RCC 7860 (cell line): ENCODE measurements at regions not wholly inside any gene's neighbourhood (a gene's known extent, or its start where the extent isn't known, plus 50 kb on each side); places are given as distances from the start of the nearest gene placed in this dataset.

Experiments
- DNase-seq: peaks from one replicate; pipeline ENCODE4 v3.0.0-alpha.2; 2015; ENCODE audit warnings: low spot score
- FAIRE-seq: peaks from 2 replicates; lab custom pipeline; 2012; peaks lifted over from hg19 to GRCh38; lab: Jason Lieb, UNC

DNA sequence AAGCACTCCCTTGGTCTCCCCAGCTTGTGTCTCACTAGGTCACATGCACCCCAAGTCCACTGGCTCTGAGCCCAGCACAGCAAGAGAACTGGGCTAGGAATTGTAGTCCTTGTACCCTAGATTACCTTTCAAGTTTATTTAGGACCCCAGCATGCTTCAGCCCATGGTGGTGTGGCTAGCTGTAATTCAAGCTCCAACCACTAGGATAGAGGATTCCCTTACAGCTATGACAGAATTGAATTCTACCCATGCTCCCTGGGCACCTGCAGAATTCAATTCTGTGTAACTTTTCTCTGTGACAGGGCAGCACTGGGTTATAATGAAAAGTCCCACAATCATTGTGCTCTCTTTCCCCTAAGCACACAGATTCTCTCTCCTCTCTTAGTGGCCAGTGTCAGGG is 253.8 kb upstream of the DMD start:
- no peak for FAIRE-seq

DNA sequence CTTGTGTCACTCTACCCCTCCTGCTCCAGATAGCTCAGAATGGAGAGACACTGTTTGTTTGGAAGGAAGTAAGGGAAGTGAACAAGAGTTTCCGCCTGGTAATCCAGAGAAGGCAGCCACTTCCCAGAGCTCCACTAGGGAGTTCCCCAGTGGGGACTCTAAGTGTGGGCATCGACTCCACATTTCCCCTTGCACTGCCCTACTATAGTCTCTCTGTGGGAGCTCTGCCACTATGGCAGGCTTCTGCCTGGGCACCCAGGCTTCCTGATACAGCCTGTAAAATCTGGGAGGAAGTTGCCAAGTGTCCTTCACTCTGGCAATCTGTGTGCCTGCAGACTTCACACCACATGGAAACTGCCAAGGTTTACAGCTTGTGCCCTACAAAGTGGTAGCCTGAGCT is 245.8 kb upstream of the DMD start:
- DNase-seq (no peak), FAIRE-seq (no peak)

More for the DNA sequence above, 253.8 kb upstream of the DMD start:
- DNase-seq, result no peak

DNA sequence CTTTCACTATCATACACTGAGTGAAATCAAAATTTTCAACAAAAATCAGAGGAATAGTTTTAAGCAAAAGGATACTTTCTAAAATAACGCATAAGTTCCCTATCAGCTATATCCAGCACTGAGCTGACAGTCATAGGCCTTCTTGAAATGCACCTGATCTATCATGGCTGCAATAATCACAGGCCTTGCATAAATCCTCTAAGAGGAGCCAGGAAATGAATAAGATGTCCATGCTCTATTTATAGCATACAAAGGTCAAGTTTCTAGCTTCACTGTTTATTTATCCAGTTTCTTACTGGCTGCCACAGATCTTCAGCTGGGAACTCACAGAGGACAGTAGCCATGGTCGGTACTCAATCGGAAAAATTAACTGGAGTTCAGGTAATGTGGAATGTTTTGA is 235.9 kb upstream of the DMD start:
- no peak for FAIRE-seq

DNA sequence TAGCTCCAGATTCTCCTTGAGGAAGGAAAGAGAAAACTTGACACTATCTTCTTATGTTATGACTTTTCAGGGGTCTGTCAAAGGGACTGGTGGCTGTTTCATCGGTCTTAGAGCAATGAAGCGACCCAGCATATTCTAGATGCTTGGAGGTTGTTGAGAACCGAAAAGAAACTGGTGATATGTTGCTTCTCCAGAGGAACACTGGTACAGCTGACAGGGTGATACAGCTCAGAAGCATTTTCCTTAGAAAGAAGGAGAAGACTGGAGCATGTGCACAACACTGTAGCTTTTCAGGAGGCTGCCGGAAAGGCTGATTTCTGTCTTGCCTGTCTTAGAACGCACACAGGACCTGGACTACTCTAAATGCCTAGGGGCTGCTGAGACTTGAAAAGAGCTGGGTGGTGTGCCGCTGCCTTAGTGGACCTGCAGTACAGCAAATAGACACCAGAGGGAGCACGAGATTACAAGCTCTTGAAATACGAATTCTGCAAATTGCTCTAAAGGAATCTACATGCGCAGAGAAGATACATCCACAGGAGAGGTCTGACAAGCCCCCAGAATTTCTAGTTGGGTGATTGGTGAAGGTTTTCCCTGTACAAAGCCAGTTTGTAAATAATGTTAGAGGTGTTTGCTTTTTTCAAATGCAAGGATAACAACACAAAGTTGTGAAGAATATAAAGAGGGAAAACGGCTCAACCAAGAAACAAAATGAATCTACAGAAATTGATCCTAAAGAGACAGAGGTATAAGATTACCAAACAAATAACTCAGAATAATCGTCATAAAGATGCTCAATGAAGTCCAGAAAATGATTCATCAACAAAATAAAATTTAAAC is 223.1 kb upstream of the DMD start:
- DNase-seq (peak; percentile 8), FAIRE-seq (no peak)

More for the DNA sequence above, 235.9 kb upstream of the DMD start:
- DNase-seq, result no peak

DNA sequence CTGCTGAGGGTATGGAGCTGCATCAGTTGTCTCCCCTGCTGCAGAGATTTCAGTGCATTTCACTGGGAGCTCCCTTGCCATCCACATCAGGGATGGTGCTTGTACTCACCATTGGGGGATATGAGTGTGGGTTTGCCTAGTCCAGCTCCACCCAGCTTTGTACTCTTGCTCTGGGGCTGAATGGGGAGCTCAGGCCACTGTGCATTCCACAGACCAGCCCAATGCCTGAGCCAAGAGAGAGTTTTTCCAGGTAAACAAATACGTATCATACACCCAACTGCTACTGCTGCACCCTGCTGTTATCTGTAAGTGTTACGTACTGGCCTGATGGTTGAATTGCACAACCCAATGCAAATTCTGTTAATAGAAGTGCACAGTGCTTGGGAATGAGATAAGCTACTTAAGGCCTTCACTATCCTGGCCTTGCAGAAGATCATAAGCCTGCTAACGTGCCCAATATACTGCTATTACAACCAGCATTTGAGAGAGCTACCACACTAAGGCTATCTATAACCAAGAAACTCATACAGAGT is 205.0 kb upstream of the DMD start:
- no peak for FAIRE-seq
- no peak for DNase-seq

DNA sequence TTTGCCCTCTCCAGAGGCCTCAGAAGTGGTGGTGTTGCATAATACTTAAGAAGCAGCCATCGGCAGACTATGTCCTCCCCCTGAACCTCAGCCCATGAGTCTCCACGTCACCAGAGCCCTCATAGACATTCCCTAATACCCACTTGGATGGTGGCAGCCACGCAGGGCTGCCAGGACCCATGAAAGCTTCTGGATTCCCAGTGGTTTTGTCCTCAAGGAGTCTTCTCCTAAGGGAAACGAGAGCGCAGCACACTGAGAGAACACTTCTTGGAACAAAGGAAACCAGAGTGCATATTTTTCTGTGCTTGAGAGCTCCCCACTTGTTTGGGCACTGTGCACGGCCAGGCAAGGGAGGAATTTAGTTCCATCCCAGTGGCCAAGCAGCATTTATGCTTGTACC is 204.1 kb upstream of the DMD start:
- DNase-seq, result no peak
- FAIRE-seq, result no peak

DNA sequence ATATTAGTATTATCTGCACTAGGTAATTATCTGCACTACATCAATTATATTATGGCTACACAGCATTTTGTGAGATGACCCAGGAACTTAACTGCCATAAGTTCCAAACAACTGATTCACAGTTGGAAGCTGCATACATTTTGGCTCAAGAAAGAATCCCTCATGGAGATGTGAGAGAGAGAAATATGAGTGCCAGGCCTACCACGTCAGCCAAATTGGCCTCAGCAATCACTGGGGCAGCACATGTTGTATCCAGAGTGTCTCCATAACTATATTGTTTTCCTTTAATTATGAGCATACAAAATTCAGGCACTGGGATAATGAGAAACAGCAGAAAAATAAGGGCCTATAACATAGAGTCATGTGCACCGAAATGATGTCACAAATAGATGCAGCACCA is 174.2 kb upstream of the DMD start:
- DNase-seq (no peak), FAIRE-seq (no peak)

DNA sequence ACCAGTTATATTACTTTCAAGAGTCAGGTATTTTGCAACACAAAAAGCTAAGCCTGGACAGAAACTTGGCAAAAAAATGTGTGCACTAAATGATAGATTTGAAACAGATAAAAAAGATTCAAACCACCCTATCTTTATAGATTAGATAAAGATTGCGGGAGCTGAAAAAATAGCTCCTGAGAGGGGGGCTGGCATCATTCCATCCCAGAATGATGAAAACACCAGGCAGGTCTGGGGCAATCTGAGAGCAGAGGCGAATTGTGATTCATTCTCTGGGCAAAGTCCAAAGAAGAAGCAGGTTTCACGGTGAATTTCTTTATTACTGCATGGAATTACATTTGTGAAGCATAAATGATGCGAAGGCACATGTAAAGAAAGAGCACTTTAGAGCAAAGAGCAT is 168.5 kb upstream of the DMD start:
- DNase-seq, result no peak
- no peak for FAIRE-seq

DNA sequence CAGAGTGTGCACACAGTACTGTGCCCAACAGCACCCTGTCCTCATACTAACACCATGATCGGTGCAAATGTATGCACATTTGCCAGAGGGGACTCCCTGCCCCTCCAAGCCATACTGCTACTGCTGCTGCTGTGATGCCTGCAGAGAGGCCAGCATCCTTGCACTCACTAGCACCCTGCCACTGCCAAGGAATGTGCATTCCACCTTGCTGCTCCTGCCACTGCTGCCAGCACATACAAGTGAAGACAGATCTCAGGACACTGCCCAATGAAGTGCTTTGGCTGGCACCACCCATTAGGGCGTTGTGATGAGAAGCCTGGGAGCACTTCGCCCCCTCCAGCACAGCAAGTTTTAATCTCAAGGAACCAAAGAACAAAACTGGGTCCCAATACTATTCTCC is 146.3 kb upstream of the DMD start:
- no peak for FAIRE-seq
- DNase-seq, result no peak

DNA sequence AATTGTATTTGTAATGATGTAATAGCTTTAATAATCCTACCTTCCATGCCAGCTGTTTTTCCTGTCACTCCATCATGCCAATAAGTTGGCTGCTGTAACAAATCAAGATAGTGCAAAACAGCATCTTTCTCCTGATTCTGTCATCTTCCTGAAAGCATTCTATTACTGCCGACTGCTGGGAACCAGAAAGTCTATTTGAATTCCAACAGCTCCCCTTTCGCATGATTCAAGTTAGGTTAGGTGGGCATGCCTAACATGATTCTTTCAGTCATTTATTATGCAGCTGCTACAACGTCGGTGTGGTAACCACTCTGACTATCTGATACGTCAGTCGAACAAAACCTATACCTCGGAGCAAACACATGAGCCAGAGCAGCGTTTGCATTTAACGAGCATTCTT is 127.9 kb upstream of the DMD start:
- DNase-seq (no peak), FAIRE-seq (no peak)

DNA sequence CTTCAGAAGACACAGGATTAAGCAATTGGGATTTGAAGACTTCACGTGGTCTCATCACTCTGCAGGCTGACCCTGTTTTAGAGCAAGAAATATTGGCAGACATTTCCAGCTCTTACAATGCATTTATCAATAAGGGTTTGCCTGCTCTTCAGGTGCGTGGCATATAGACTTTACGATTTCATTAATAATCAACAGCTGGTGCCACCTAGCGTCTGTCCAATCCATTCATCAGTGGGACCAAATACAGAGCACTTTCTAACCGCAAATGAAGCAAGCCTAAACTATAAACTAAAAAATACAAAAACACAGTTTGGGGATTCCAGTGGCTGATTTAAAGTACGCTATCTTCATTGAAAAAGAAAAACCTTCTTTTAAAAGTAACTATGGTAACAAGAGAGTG is 125.4 kb upstream of the DMD start:
- no peak for FAIRE-seq

DNA sequence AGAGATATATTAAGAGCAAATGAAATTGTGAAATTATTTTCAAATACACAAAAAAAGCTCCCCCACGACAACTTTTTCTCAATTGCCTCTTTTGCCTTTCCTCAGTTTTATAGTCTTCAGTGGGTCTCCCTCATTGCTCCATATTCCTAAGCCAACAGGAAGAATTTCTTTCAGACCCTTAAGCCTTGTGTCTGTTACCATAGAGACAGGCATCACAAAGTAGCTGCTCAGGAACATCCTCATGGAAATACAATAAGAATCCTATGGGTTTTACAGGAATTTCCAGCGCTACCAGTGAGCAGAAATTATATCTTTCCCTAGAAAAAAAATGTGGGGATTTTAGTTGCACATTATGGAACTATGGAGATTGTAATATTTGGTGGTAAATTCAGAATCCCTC is 121.9 kb upstream of the DMD start:
- FAIRE-seq (no peak), DNase-seq (no peak)

More for the DNA sequence above, 125.4 kb upstream of the DMD start:
- no peak for DNase-seq

DNA sequence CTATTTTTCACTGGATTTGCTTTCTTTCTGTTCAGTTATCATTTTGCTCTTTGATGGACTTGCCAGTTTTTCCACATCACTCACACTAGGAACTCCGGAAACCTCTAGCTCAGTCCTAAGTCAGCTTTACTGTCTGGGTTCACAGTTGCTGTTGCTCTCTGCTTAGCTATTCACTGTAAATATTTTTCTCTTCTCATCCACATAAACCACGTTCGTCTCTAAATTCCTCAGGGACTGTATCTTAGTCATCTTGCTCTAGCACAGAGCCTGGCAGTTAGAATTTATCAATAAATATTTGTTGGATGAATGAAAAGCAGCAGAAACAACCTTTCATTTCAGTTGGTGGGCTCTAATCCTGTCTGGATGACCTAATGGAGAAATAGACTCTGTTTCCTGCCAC is 119.4 kb upstream of the DMD start:
- DNase-seq, result no peak
- FAIRE-seq, result no peak

DNA sequence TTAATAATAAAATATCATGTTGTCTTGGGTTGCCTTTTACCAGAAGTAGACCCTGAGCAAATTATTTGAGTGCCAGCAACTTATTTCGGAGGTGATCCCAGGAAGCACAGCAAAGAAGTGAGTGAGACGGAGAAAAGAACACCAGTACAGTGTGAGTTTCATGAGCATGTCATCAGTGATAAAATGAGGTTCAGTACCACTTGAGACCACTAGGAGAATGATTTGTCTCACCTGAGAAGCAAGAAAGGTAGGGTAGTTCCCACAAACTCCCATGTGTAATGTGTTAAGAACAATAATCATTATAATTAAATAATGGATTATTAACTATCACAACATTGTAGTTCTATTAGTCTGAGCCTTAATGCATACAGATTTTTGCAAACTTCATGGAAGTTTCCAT is 112.8 kb upstream of the DMD start:
- DNase-seq (no peak), FAIRE-seq (no peak)

DNA sequence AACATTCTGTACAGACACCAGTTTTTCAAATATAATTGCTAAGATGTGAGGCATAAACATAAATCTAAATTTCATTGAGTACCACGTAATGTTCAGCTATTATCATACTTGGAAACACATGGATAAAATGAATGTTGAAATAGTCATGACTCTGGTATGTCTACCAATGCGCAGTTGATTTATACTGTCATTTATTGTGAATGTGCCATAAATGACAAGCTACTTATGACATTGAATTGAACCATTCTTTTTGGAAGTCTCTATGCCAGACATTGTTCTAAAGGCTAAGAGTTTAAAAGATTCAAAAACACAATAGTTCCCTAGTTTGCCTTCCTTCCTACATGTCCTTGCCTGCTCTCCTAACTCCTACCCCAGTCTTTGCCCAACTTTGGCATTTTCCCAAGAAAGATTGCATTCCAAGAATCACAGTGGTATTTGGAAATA is 96.6 kb upstream of the DMD start:
- DNase-seq, result no peak
- FAIRE-seq, result no peak

DNA sequence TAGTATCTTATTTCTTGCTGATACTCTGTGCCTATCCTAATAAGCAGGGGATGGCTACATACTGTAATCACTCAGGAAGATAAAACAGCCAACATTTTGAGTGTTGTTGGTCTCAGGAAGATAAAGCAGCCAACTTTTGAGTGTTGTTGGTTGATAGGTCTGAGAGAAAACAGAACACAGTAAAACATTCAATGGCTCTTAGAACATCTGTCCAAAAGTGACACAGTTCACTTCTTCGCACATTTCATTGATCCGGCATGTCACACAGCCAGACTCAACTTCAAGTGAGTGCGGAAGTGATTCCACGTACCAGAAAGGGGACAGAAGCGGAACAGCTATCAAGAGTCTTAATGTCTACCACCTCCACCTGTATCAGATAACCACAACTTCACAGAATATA is 87.3 kb upstream of the DMD start:
- no peak for FAIRE-seq
- no peak for DNase-seq

DNA sequence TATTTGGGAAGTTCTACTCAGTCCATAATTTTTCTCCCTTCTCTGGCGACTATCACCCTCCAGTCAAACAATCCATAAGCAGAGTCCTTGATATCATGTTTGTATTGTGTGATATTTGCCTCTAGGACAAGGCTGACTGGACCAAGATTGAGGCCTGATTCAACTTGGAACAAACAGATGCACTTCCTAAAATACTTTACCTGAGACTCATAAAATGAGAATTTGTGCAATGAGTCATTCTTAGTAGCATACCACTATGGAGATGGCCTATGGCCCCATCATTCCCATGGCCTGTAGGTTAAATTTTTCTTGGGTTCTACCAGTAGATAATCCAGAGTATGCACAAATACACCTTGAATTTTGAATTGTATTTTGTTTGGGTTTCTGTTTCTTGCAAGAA is 74.2 kb upstream of the DMD start:
- FAIRE-seq (no peak), DNase-seq (no peak)

DNA sequence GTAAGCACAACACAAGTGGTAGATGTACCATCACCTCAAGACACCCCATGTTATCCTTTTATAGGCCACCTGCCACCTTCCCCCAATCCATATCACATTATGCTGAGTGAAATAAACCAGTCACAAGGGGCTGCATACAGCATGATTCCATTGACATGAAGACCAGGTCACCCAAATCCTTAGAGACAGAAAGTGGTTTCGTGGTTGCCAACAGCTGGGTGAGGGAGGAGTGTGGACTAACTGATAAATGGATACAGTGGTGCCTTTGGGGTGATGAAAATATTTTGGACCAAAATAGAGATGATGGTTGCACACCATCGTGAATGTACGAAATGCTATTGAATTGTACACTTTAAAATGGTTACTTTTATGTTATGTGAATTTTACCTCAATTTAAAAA is 65.7 kb upstream of the DMD start:
- no peak for DNase-seq
- FAIRE-seq, result no peak

DNA sequence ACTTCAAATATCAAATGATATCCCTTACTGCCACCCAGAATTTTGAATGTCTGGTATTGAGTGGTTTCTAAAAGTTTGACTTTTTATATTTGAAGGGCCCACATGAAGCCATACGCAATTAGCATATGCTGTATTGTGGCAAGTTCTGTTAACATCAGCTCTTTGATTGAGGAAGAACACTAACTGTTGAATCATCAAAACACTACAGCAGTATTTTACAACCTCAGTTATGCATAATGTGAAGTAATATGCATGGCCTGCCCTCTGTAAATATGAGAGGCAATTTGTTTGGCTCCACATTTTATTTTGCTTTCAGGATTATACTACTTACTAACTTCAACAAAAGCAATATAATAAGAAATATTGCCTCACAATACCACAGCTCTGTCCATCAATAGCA is 62.2 kb upstream of the DMD start:
- no peak for DNase-seq
- FAIRE-seq, result no peak

DNA sequence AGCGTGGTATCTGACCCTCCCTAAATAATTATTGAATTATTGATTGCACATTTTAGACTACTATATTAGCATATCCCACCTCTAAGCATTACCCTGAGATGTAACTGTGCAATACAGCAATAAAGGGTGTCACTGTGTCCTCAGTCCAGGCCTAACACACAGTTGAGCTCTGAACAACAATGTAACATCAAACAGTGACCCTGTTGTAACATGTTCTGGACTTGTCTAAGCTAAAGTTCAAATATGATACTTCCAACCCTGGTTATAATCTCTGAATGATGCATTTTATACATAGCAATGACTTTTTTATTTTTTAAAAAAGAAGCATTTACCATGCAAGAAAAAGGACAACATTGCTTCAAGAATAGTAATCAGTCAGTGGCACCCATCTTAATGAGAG is 61.6 kb upstream of the DMD start:
- DNase-seq (no peak), FAIRE-seq (no peak)
